H1 (cell line): ENCODE measurements at regions not wholly inside any gene's neighbourhood (a gene's known extent, or its start where the extent isn't known, plus 50 kb on each side); places are given as distances from the start of the nearest gene placed in this dataset.

Source experiments
- CTCF ChIA-PET: fragments of 300-600 bp; sonication (Branson Sonifier 250); formaldehyde crosslinking; loops from one replicate; lab custom pipeline; 2021; ENCODE audit not compliant: partially characterized antibody; lab: Charles Lee
- POLR2A ChIA-PET: fragments of 300-600 bp; sonication (Branson Sonifier 250); formaldehyde crosslinking; loops from one replicate; lab custom pipeline; 2021; ENCODE audit warnings: inconsistent platforms; ENCODE audit not compliant: partially characterized antibody; lab: Charles Lee
- DNase-seq, 2 experiments: peaks; one replicate each; pipeline versions ENCODE4 v3.0.0 to v3.0.0-alpha.2; 2010 to 2022; ENCODE audit warnings: low spot score in 2 of 2, low read depth in 1 of 2, mixed read lengths in 1 of 2
- FAIRE-seq: peaks from 2 replicates; lab custom pipeline; 2011; peaks lifted over from hg19 to GRCh38; lab: Jason Lieb, UNC
- H2AFZ ChIP-seq: 2 replicates; pipeline ENCODE4 v1.8.1; 2012; ENCODE audit warnings: low read length, inconsistent platforms
- H2AK5ac ChIP-seq: 2 replicates; pipeline ENCODE4 v1.6.1; 2013; ENCODE audit warnings: low read depth, low read length
- H2BK120ac ChIP-seq: replicated peaks from 2 replicates; pipeline ENCODE3; 2013; ENCODE audit warnings: low read depth, low read length, inconsistent platforms
- H2BK12ac ChIP-seq: 2 replicates; pipeline ENCODE4 v1.6.1; 2013; ENCODE audit warnings: low read depth, low read length
- H2BK15ac ChIP-seq: 2 replicates; pipeline ENCODE4 v1.6.1; 2013; ENCODE audit warnings: low read length
- H2BK20ac ChIP-seq: 2 replicates; pipeline ENCODE4 v1.6.1; 2013; ENCODE audit warnings: low read length
- H2BK5ac ChIP-seq: 2 replicates; pipeline ENCODE4 v1.6.1; 2013; ENCODE audit warnings: low read depth, low read length
- H3K14ac ChIP-seq: 2 replicates; pipeline ENCODE4 v1.6.1; 2013; ENCODE audit warnings: inconsistent platforms; ENCODE audit not compliant: insufficient read length
- H3K18ac ChIP-seq: 2 replicates; pipeline ENCODE4 v1.6.1; 2013; ENCODE audit warnings: low read length; ENCODE audit errors: extremely low read depth
- H3K23ac ChIP-seq: 2 replicates; pipeline ENCODE4 v1.6.1; 2013; ENCODE audit warnings: inconsistent platforms; ENCODE audit not compliant: insufficient read length
- H3K23me2 ChIP-seq: 2 replicates; pipeline ENCODE4 v1.6.1; 2013; ENCODE audit warnings: low read depth, low read length
- H3K27ac ChIP-seq: 2 replicates; pipeline ENCODE4 v1.6.1; 2011; ENCODE audit warnings: low read depth, low read length, inconsistent platforms
- H3K27me3 ChIP-seq, 4 experiments: replicated peaks in 1 of 4; 1 replicate in 1 of 4; 2 replicates in 3 of 4; pipeline versions ENCODE4 v1.6.1 to v1.8.1; 2011 to 2013; ENCODE audit warnings: low read length in 3 of 4, mild to moderate bottlenecking in 3 of 4, inconsistent platforms in 2 of 4, mixed read lengths in 2 of 4, moderate library complexity in 1 of 4; ENCODE audit not compliant: control insufficient read depth in 3 of 4, insufficient read depth in 3 of 4; ENCODE audit errors: extremely low read depth in 1 of 4
- H3K36me3 ChIP-seq, 4 experiments: 2 replicates each; pipeline versions ENCODE4 v1.6.1 to v1.8.1; 2011 to 2013; ENCODE audit warnings: mild to moderate bottlenecking in 4 of 4, low read length in 3 of 4, moderate library complexity in 2 of 4, control low read depth in 1 of 4, inconsistent platforms in 1 of 4; ENCODE audit not compliant: insufficient read depth in 4 of 4, control insufficient read depth in 2 of 4
- H3K4ac ChIP-seq: replicated peaks from 2 replicates; pipeline ENCODE3; 2013; ENCODE audit warnings: low read length, low read depth, mixed read lengths, inconsistent platforms; ENCODE audit not compliant: insufficient read length
- H3K4me1 ChIP-seq, 4 experiments: replicated peaks in 1 of 4; 1 replicate in 1 of 4; 2 replicates in 3 of 4; pipeline versions ENCODE4 v1.6.1 to v1.8.1; 2011 to 2013; ENCODE audit warnings: low read length in 3 of 4, inconsistent platforms in 2 of 4, mixed read lengths in 1 of 4; ENCODE audit not compliant: insufficient read depth in 4 of 4, control insufficient read depth in 3 of 4
- H3K4me2 ChIP-seq, 2 experiments: 2 replicates each; pipeline versions ENCODE4 v1.6.1 to v1.8.1; 2011 to 2013; ENCODE audit warnings: low read depth in 2 of 2, low read length in 2 of 2, control low read depth in 1 of 2, inconsistent platforms in 1 of 2, mild to moderate bottlenecking in 1 of 2; ENCODE audit not compliant: insufficient read depth in 1 of 2
- H3K4me3 ChIP-seq, 4 experiments: fragments of 200-600, 300-600 bp in 1 of 4; sonication (generic), shearing (Covaris generic), sonication (Bioruptor Twin) in 1 of 4; 2 replicates each; pipeline versions ENCODE4 v1.5.1 to v1.8.1; 2011 to 2016; ENCODE audit warnings: low read length in 4 of 4, low read depth in 3 of 4, control low read depth in 2 of 4, inconsistent platforms in 2 of 4, mild to moderate bottlenecking in 2 of 4, mixed read lengths in 1 of 4, moderate library complexity in 1 of 4; ENCODE audit not compliant: insufficient read depth in 2 of 4; ENCODE audit errors: extremely low read depth in 1 of 4
- H3K56ac ChIP-seq: replicated peaks from 2 replicates; pipeline ENCODE3; 2013; ENCODE audit warnings: low read depth, mild to moderate bottlenecking, mixed read lengths, low read length, inconsistent platforms; ENCODE audit not compliant: insufficient read length
- H3K79me1 ChIP-seq: 2 replicates; pipeline ENCODE4 v1.6.1; 2013; ENCODE audit warnings: low read depth, low read length, control low read depth
- H3K79me2 ChIP-seq, 2 experiments: 2 replicates each; pipeline versions ENCODE4 v1.6.1 to v1.8.1; 2012 to 2013; ENCODE audit warnings: low read length in 2 of 2, mild to moderate bottlenecking in 2 of 2, inconsistent platforms in 1 of 2; ENCODE audit not compliant: insufficient read depth in 2 of 2, control insufficient read depth in 1 of 2
- H3K9ac ChIP-seq, 4 experiments: replicated peaks in 1 of 4; 1 replicate in 1 of 4; 2 replicates in 3 of 4; pipeline versions ENCODE4 v1.6.1 to v1.8.1; 2011 to 2013; ENCODE audit warnings: low read depth in 3 of 4, low read length in 3 of 4, control low read depth in 2 of 4, mild to moderate bottlenecking in 2 of 4, moderate library complexity in 2 of 4, inconsistent platforms in 1 of 4; ENCODE audit errors: extremely low read depth in 1 of 4
- H3K9me3 ChIP-seq, 2 experiments: 2 replicates each; pipeline versions ENCODE4 v1.6.1 to v1.8.1; 2012 to 2013; ENCODE audit warnings: mild to moderate bottlenecking in 2 of 2, moderate library complexity in 2 of 2, control low read depth in 1 of 2, inconsistent platforms in 1 of 2, low read depth in 1 of 2, low read length in 1 of 2, mixed read lengths in 1 of 2; ENCODE audit not compliant: insufficient read depth in 2 of 2
- H4K20me1 ChIP-seq, 2 experiments: replicated peaks in 1 of 2; 2 replicates each; pipeline versions ENCODE3 to v1.8.1; 2011 to 2013; ENCODE audit warnings: inconsistent platforms in 2 of 2, low read length in 2 of 2, mild to moderate bottlenecking in 1 of 2; ENCODE audit not compliant: insufficient read depth in 2 of 2, control insufficient read depth in 1 of 2
- H4K5ac ChIP-seq: 2 replicates; pipeline ENCODE4 v1.6.1; 2013; ENCODE audit warnings: low read length, low read depth, mixed read lengths, inconsistent platforms; ENCODE audit not compliant: insufficient read length
- H4K8ac ChIP-seq: 2 replicates; pipeline ENCODE4 v1.8.0; 2013; ENCODE audit warnings: mild to moderate bottlenecking, moderate library complexity, low read length, inconsistent platforms; ENCODE audit not compliant: insufficient read depth; ENCODE audit errors: extremely low read depth
- H4K91ac ChIP-seq: replicated peaks from 2 replicates; pipeline ENCODE3; 2013; ENCODE audit warnings: low read length, mixed read lengths, inconsistent platforms; ENCODE audit not compliant: insufficient read length
- KDM4A ChIP-seq: IDR thresholded peaks from one replicate; pipeline ENCODE4 v1.7.1; 2012; ENCODE audit warnings: low read depth, mild to moderate bottlenecking, moderate library complexity, low read length, inconsistent platforms; ENCODE audit not compliant: severe bottlenecking
- SP4 ChIP-seq: IDR thresholded peaks from 2 replicates; pipeline ENCODE4 v1.6.1; 2012; ENCODE audit warnings: low read length, inconsistent platforms
- WGBS, 2 experiments: shearing (Covaris generic) in 1 of 2; methylation state at CpG; one replicate each; pipeline versions ENCODE4 v1.1.6 to v1.1.7; 2013 to 2015; ENCODE audit warnings: low lambda C conversion rate in 2 of 2, mixed read lengths in 2 of 2, inconsistent platforms in 1 of 2, low coverage in 1 of 2, missing lambda C conversion rate in 1 of 2; ENCODE audit not compliant: insufficient replicate concordance in 2 of 2, insufficient coverage in 1 of 2, insufficient read length in 1 of 2; ENCODE audit errors: extremely low coverage in 1 of 2, missing lambda C conversion rate in 1 of 2; 5-methylcytosine and 5-hydroxymethylcytosine counted together

- Histone ChIP-seq H3K27me3 (no peaks in the 10 kb centered on the region), H3K4ac (no peak overlapping the region), H2BK120ac (no peak overlapping the region), H3K23me2 (no peaks in the 10 kb centered on the region), H4K8ac (no peak overlapping the region), H4K20me1 (no peaks in the 10 kb centered on the region), H3K36me3 (no peaks in the 10 kb centered on the region), H2BK15ac (no peak overlapping the region), H3K79me2 (no peaks in the 10 kb centered on the region; a peak in 1 of 4 replicates), H2BK5ac (no peak overlapping the region), H2AFZ (no peak overlapping the region), H3K18ac (no peak overlapping the region), H3K79me1 (no peaks in the 10 kb centered on the region), H3K23ac (no peak overlapping the region), H2BK20ac (no peak overlapping the region), H3K4me2 (no peak overlapping the region), H4K5ac (no peak overlapping the region), H2BK12ac (no peak overlapping the region), H3K9me3 (peaks cover 0 to 12% of the 10 kb centered on the region in 2 experiments; a peak in 2 of 4 replicates), H3K4me1 (no peaks in the 10 kb centered on the region), H3K14ac (no peak overlapping the region), H3K4me3 (no peak overlapping the region), H4K91ac (no peak overlapping the region), H3K9ac (no peak overlapping the region), H2AK5ac (no peak overlapping the region), H3K56ac (no peak overlapping the region), H3K27ac (no peak overlapping the region)
- TF ChIP-seq SP4 (no peak), KDM4A (no peak)
- WGBS, 2 experiments, result 87% methylated on average over 2 of the region's 2 CpGs; no CpG with 5 or more reads in 1 of the 2 experiments
- ChIA-PET CTCF (no interaction called here), POLR2A (no interaction called here)
- FAIRE-seq, result no peak
- no peak for DNase-seq
Measured at GRCh38 chr10:128233422-128233821, 107.2 kb upstream of the MKI67 start.
